GM19035 (cell line): ENCODE measurements at regions not wholly inside any gene's neighbourhood (a gene's known extent, or its start where the extent isn't known, plus 50 kb on each side); places are given as distances from the start of the nearest gene placed in this dataset.

Experiments used
- ATAC-seq: cut with Tn5 transposase; IDR thresholded peaks from one replicate; pipeline ENCODE4 v1.9.1; 2021; ENCODE audit not compliant: unreplicated experiment

- ATAC-seq: no peak
These were observed 105.1 kb downstream of the TRAPPC11 start for GRCh38 chr4:183763990-183764754.

GRCh38 chr4:183765251-183765911, 106.3 kb downstream of the TRAPPC11 start:
- no peak for ATAC-seq

- no peak for ATAC-seq
These were observed 107.0 kb downstream of the TRAPPC11 start for GRCh38 chr4:183766140-183766539.

- ATAC-seq: no peak
These were observed 111.8 kb downstream of the TRAPPC11 start for GRCh38 chr4:183770906-183771305.

- no peak for ATAC-seq
These were observed 113.3 kb downstream of the TRAPPC11 start for GRCh38 chr4:183772361-183772760.

GRCh38 chr4:183773790-183774189, 114.7 kb downstream of the TRAPPC11 start:
- no peak for ATAC-seq

- no peak for ATAC-seq
These were observed 121.8 kb upstream of the STOX2 start for GRCh38 chr4:183783306-183783705.

- no peak for ATAC-seq
These were observed 121.0 kb upstream of the STOX2 start for GRCh38 chr4:183783991-183784553.

GRCh38 chr4:183788308-183788905, 116.7 kb upstream of the STOX2 start:
- ATAC-seq: no peak

GRCh38 chr4:183789657-183790056, 115.5 kb upstream of the STOX2 start:
- ATAC-seq: no peak

GRCh38 chr4:183790661-183791060, 114.4 kb upstream of the STOX2 start:
- no peak for ATAC-seq

- ATAC-seq: no peak
These were observed 108.1 kb upstream of the STOX2 start for GRCh38 chr4:183797011-183797444.

- ATAC-seq: peak; percentile 52
These were observed 107.4 kb upstream of the STOX2 start for GRCh38 chr4:183797445-183798300.

- ATAC-seq: no peak
These were observed 106.5 kb upstream of the STOX2 start for GRCh38 chr4:183798301-183799253.

- no peak for ATAC-seq
These were observed 103.5 kb upstream of the STOX2 start for GRCh38 chr4:183801457-183802165.

- ATAC-seq: no peak
These were observed 98.8 kb upstream of the STOX2 start for GRCh38 chr4:183806341-183806740.

GRCh38 chr4:183807420-183808096, 97.5 kb upstream of the STOX2 start:
- no peak for ATAC-seq

GRCh38 chr4:183808097-183808456, 97.0 kb upstream of the STOX2 start:
- ATAC-seq: no peak

GRCh38 chr4:183812567-183812966, 92.5 kb upstream of the STOX2 start:
- ATAC-seq: no peak
